ENCODE measurements at regions not wholly inside any gene's neighbourhood (a gene's known extent, or its start where the extent isn't known, plus 50 kb on each side); places are given as distances from the start of the nearest gene placed in this dataset.
"Not testable (repeated sequence)": the region's sequence is repeated elsewhere in the genome, so short reads cannot be mapped to it uniquely, and the experiment has no call there.

GRCh38 chr15:95680728-95681127 lies 649.8 kb upstream of the NR2F2 start:
- no peak for DNase-seq

GRCh38 chr15:95681836-95682544 lies 648.5 kb upstream of the NR2F2 start:
- DNase-seq, result no peak

- no peak for DNase-seq
Observed at GRCh38 chr15:95684126-95684525, 646.4 kb upstream of the NR2F2 start.

GRCh38 chr15:95684693-95685115 lies 645.8 kb upstream of the NR2F2 start:
- DNase-seq, result no peak

GRCh38 chr15:95687061-95687460 lies 643.4 kb upstream of the NR2F2 start:
- DNase-seq, result no peak

GRCh38 chr15:95687686-95688085 lies 642.8 kb upstream of the NR2F2 start:
- DNase-seq, result no peak

- no peak for DNase-seq
Observed at GRCh38 chr15:95690631-95691340, 639.7 kb upstream of the NR2F2 start.

- DNase-seq, result no peak
Observed at GRCh38 chr15:95693917-95694316, 636.6 kb upstream of the NR2F2 start.

- no peak for DNase-seq
Observed at GRCh38 chr15:95698230-95698629, 632.3 kb upstream of the NR2F2 start.

- no peak for DNase-seq
Observed at GRCh38 chr15:95698951-95699350, 631.5 kb upstream of the NR2F2 start.

GRCh38 chr15:95699578-95699977 lies 630.9 kb upstream of the NR2F2 start:
- DNase-seq, result no peak

- not testable (repeated sequence) for DNase-seq
Observed at GRCh38 chr15:95700692-95701091, 629.8 kb upstream of the NR2F2 start.

- DNase-seq, result no peak
Observed at GRCh38 chr15:95701410-95701809, 629.1 kb upstream of the NR2F2 start.

- DNase-seq, result no peak
Observed at GRCh38 chr15:95709959-95710695, 620.4 kb upstream of the NR2F2 start.

GRCh38 chr15:95712785-95713184 lies 617.7 kb upstream of the NR2F2 start:
- DNase-seq, result no peak

- no peak for DNase-seq
Observed at GRCh38 chr15:95713324-95713723, 617.2 kb upstream of the NR2F2 start.

- no peak for DNase-seq
Observed at GRCh38 chr15:95715116-95715903, 615.2 kb upstream of the NR2F2 start.

GRCh38 chr15:95715906-95716656 lies 614.4 kb upstream of the NR2F2 start:
- DNase-seq, result no peak

- no peak for DNase-seq
Observed at GRCh38 chr15:95716708-95717107, 613.8 kb upstream of the NR2F2 start.

- DNase-seq, result no peak
Observed at GRCh38 chr15:95718441-95718840, 612.1 kb upstream of the NR2F2 start.

- no peak for DNase-seq
Observed at GRCh38 chr15:95724908-95725633, 605.4 kb upstream of the NR2F2 start.

- DNase-seq, result no peak
Observed at GRCh38 chr15:95726891-95727290, 603.6 kb upstream of the NR2F2 start.

Measured in suppressor macrophage treated with lipopolysaccharide for 4 hours (primary cell).